ENCODE measurements at regions not wholly inside any gene's neighbourhood (a gene's known extent, or its start where the extent isn't known, plus 50 kb on each side); places are given as distances from the start of the nearest gene placed in this dataset.

GRCh38 chr2:128519517-128520215 is 201.0 kb upstream of the HS6ST1 start:
- intact Hi-C loops (cut with DNase I) = no loop called here
- Histone ChIP-seq H3K36me3 (no peaks in the 10 kb centered on the region), H3K27me3 (no peaks in the 10 kb centered on the region), H3K27ac (no peak overlapping the region), H3K4me3 (no peak overlapping the region), H3K9me3 (no peaks in the 10 kb centered on the region), H3K4me1 (no peaks in the 10 kb centered on the region)
- ATAC-seq (no peak), DNase-seq (no peak)
- TF ChIP-seq CTCF (IDR thresholded peaks at IDR 0.05) = no peak

GRCh38 chr2:128520340-128520739 is 201.7 kb upstream of the HS6ST1 start:
- no peaks in the 10 kb centered on the region for H3K36me3 ChIP-seq
- no peak overlapping the region for H3K27ac ChIP-seq
- H3K4me1 ChIP-seq = no peaks in the 10 kb centered on the region
- no peaks in the 10 kb centered on the region for H3K9me3 ChIP-seq
- TF ChIP-seq CTCF (IDR thresholded peaks at IDR 0.05) = no peak
- H3K4me3 ChIP-seq = no peak overlapping the region
- DNase-seq (no peak), ATAC-seq (peak; percentile 45)
- H3K27me3 ChIP-seq = no peaks in the 10 kb centered on the region
- intact Hi-C loops (cut with DNase I) = no loop called here

GRCh38 chr2:128520791-128521190 is 202.1 kb upstream of the HS6ST1 start:
- DNase-seq (no peak), ATAC-seq (peak; percentile 30)
- H3K4me1 ChIP-seq = no peaks in the 10 kb centered on the region
- no peaks in the 10 kb centered on the region for H3K27me3 ChIP-seq
- TF ChIP-seq CTCF (IDR thresholded peaks at IDR 0.05) = no peak
- no peak overlapping the region for H3K4me3 ChIP-seq
- intact Hi-C loops (cut with DNase I) = no loop called here
- no peaks in the 10 kb centered on the region for H3K36me3 ChIP-seq
- H3K27ac ChIP-seq = no peak overlapping the region
- H3K9me3 ChIP-seq = no peaks in the 10 kb centered on the region

GRCh38 chr2:128521482-128521881 is 202.8 kb upstream of the HS6ST1 start:
- no peak for TF ChIP-seq CTCF (IDR thresholded peaks at IDR 0.05)
- H3K9me3 ChIP-seq = no peaks in the 10 kb centered on the region
- H3K27ac ChIP-seq = no peak overlapping the region
- no peak overlapping the region for H3K4me3 ChIP-seq
- DNase-seq = no peak
- no peak for ATAC-seq
- H3K36me3 ChIP-seq = no peaks in the 10 kb centered on the region
- intact Hi-C loops (cut with DNase I) = no loop called here
- H3K4me1 ChIP-seq = no peaks in the 10 kb centered on the region
- no peaks in the 10 kb centered on the region for H3K27me3 ChIP-seq

GRCh38 chr2:128522829-128523228 is 204.2 kb upstream of the HS6ST1 start:
- intact Hi-C loops (cut with DNase I) = no loop called here
- H3K9me3 ChIP-seq = no peaks in the 10 kb centered on the region
- ATAC-seq (no peak), DNase-seq (no peak)
- TF ChIP-seq CTCF (IDR thresholded peaks at IDR 0.05) = no peak
- H3K4me3 ChIP-seq = no peak overlapping the region
- H3K27ac ChIP-seq = no peak overlapping the region
- no peaks in the 10 kb centered on the region for H3K27me3 ChIP-seq
- H3K36me3 ChIP-seq = no peaks in the 10 kb centered on the region
- no peaks in the 10 kb centered on the region for H3K4me1 ChIP-seq

GRCh38 chr2:128523457-128523856 is 204.8 kb upstream of the HS6ST1 start:
- ATAC-seq (no peak), DNase-seq (no peak)
- intact Hi-C loops (cut with DNase I) = no loop called here
- no peak overlapping the region for H3K27ac ChIP-seq
- no peak for TF ChIP-seq CTCF (IDR thresholded peaks at IDR 0.05)
- H3K4me1 ChIP-seq = no peaks in the 10 kb centered on the region
- no peak overlapping the region for H3K4me3 ChIP-seq
- no peaks in the 10 kb centered on the region for H3K36me3 ChIP-seq
- H3K9me3 ChIP-seq = no peaks in the 10 kb centered on the region
- no peaks in the 10 kb centered on the region for H3K27me3 ChIP-seq
